Liver (tissue), 8 donors: ENCODE measurements at regions not wholly inside any gene's neighbourhood (a gene's known extent, or its start where the extent isn't known, plus 50 kb on each side); places are given as distances from the start of the nearest gene placed in this dataset.

Experiments
- DNase-seq: peaks from one replicate; pipeline ENCODE4 v3.0.0-alpha.2; 2017; ENCODE audit warnings: low spot score
- H3K27ac ChIP-seq, 2 donors: one replicate each; pipeline ENCODE4 v1.7.0; 2013; ENCODE audit warnings: inconsistent platforms in 2 of 2, low read length in 2 of 2, control low read depth in 1 of 2, low read depth in 1 of 2, mild to moderate bottlenecking in 1 of 2
- H3K27me3 ChIP-seq, 4 donors: one replicate each; pipeline versions ENCODE4 v1.6.1 to v1.7.0; 2013; ENCODE audit warnings: low read length in 3 of 4, inconsistent platforms in 1 of 4, mild to moderate bottlenecking in 1 of 4, moderate library complexity in 1 of 4; ENCODE audit not compliant: control insufficient read depth in 4 of 4, insufficient read depth in 4 of 4
- H3K36me3 ChIP-seq, 4 donors: one replicate each; pipeline versions ENCODE4 v1.6.1 to v1.7.0; 2013; ENCODE audit warnings: low read length in 3 of 4, mild to moderate bottlenecking in 3 of 4, low read depth in 1 of 4, moderate library complexity in 1 of 4; ENCODE audit not compliant: control insufficient read depth in 4 of 4, insufficient read depth in 3 of 4
- H3K4me1 ChIP-seq, 4 donors: one replicate each; pipeline versions ENCODE4 v1.6.1 to v1.7.0; 2013; ENCODE audit warnings: low read length in 3 of 4, mild to moderate bottlenecking in 3 of 4, moderate library complexity in 1 of 4; ENCODE audit not compliant: control insufficient read depth in 4 of 4, insufficient read depth in 4 of 4
- H3K4me3 ChIP-seq, 3 donors: one replicate each; pipeline versions ENCODE4 v1.6.1 to v1.7.0; 2013; ENCODE audit warnings: low read length in 3 of 3, control low read depth in 1 of 3, low read depth in 1 of 3, mild to moderate bottlenecking in 1 of 3
- H3K9ac ChIP-seq, 2 donors: one replicate each; pipeline ENCODE4 v1.7.0; 2013; ENCODE audit warnings: low read length in 2 of 2, mild to moderate bottlenecking in 2 of 2, moderate library complexity in 2 of 2, control low read depth in 1 of 2, low read depth in 1 of 2
- H3K9me3 ChIP-seq, 4 donors: one replicate each; pipeline versions ENCODE4 v1.6.1 to v1.7.0; 2013; ENCODE audit warnings: low read length in 3 of 4; ENCODE audit not compliant: control insufficient read depth in 4 of 4
- CTCF ChIP-seq: fragments of 150-350 bp; IDR thresholded peaks from 2 replicates; pipeline ENCODE4 v1.5.1; 2017; ENCODE audit warnings: improper control_type of control experiment, low read depth, low read length; ENCODE audit not compliant: missing input control
- EGR1 ChIP-seq, 2 donors: IDR thresholded peaks; 2 replicates each; pipeline ENCODE4 v1.6.1; 2016 to 2018; ENCODE audit warnings: antibody characterized with exemption in 2 of 2, low read depth in 2 of 2
- FOXA1 ChIP-seq: IDR thresholded peaks from 2 replicates; pipeline ENCODE4 v1.6.1; 2016; ENCODE audit warnings: antibody characterized with exemption
- FOXA2 ChIP-seq: IDR thresholded peaks from 2 replicates; pipeline ENCODE4 v1.6.1; 2016; ENCODE audit warnings: antibody characterized with exemption
- GABPA ChIP-seq, 2 donors: IDR thresholded peaks in 1 of 2; conservative IDR thresholded peaks in 1 of 2; 2 replicates each; pipeline ENCODE4 v1.6.1; 2016; ENCODE audit warnings: antibody characterized with exemption in 2 of 2, mild to moderate bottlenecking in 1 of 2, moderate library complexity in 1 of 2
- HNF4A ChIP-seq, 2 donors: conservative IDR thresholded peaks; 2 replicates each; pipeline ENCODE4 v1.6.1; 2016; ENCODE audit warnings: antibody characterized with exemption in 2 of 2, mild to moderate bottlenecking in 2 of 2
- HNF4G ChIP-seq: IDR thresholded peaks from 2 replicates; pipeline ENCODE4 v1.6.1; 2016; ENCODE audit warnings: antibody characterized with exemption
- JUND ChIP-seq, 2 donors: IDR thresholded peaks; 2 replicates each; pipeline ENCODE4 v1.6.1; 2016; ENCODE audit warnings: antibody characterized with exemption in 2 of 2
- RAD21 ChIP-seq, 2 donors: IDR thresholded peaks; 2 replicates each; pipeline ENCODE4 v1.6.1; 2016; ENCODE audit warnings: antibody characterized with exemption in 2 of 2, mild to moderate bottlenecking in 2 of 2
- REST ChIP-seq: IDR thresholded peaks from 2 replicates; pipeline ENCODE4 v1.6.1; 2016; ENCODE audit warnings: antibody characterized with exemption, mild to moderate bottlenecking
- RXRA ChIP-seq, 2 donors: IDR thresholded peaks; 2 replicates each; pipeline ENCODE4 v1.6.1; 2017 to 2018; ENCODE audit warnings: antibody characterized with exemption in 2 of 2, mild to moderate bottlenecking in 1 of 2
- SP1 ChIP-seq: IDR thresholded peaks from 2 replicates; pipeline ENCODE4 v1.6.1; 2018; ENCODE audit warnings: antibody characterized with exemption, mild to moderate bottlenecking
- YY1 ChIP-seq: IDR thresholded peaks from 2 replicates; pipeline ENCODE4 v1.6.1; 2016; ENCODE audit warnings: antibody characterized with exemption, mild to moderate bottlenecking
- ZBTB33 ChIP-seq: IDR thresholded peaks from 2 replicates; pipeline ENCODE4 v1.6.1; 2016; ENCODE audit warnings: antibody characterized with exemption
- WGBS: extraction: QIAGEN DNeasy Blood & Tissue Kit; methylation state at CpG from one replicate; pipeline ENCODE4 v1.1.7; 2013; 5-methylcytosine and 5-hydroxymethylcytosine counted together
- TF ChIP-seq, protein P1 (sequence below): IDR thresholded peaks from 2 replicates; pipeline ENCODE4 v1.6.1; 2016; ENCODE audit warnings: antibody characterized with exemption
- TF ChIP-seq, protein P2 (sequence below): IDR thresholded peaks from 2 replicates; pipeline ENCODE4 v1.6.1; 2016; ENCODE audit warnings: antibody characterized with exemption
- donor health status: healthy.
- donor health status: healthy.
- donor health status: healthy.
- donor health status: healthy.
- donor health status: healthy.

DNA sequence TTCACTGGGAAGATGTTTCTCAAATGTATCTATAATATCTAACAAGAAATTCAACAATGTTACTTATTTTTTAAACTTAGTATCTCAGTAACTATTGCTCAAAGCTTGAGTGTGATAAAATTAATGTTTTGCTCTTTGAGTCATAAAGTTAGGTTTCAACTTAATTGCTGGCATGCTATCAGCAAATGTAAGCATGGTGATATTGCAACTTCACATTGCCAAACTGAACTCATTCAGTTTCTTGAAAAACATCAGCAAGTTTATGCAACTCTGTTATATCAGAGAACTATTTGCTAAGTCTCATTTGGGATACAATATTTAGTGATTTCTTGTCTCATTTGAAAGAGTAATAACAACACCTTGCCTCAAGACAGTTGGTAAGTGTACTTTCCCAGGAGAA is 91.2 kb upstream of the KLF3 start:
- Histone ChIP-seq H3K27me3 (no peaks in the 10 kb centered on the region), H3K9me3 (no peaks in the 10 kb centered on the region), H3K4me3 (no peak overlapping the region), H3K4me1 (peaks cover 0 to 13% (median 12%) of the 10 kb centered on the region in 4 donors), H3K27ac (no peak overlapping the region), H3K36me3 (no peaks in the 10 kb centered on the region), H3K9ac (no peak overlapping the region)
- DNase-seq = no peak
- no peak for TF ChIP-seq RXRA (IDR thresholded peaks at IDR 0.05)
- no peak for TF ChIP-seq FOXA1
- TF ChIP-seq ZBTB33 = no peak
- TF ChIP-seq RAD21 (IDR thresholded peaks at IDR 0.05) = no peak

DNA sequence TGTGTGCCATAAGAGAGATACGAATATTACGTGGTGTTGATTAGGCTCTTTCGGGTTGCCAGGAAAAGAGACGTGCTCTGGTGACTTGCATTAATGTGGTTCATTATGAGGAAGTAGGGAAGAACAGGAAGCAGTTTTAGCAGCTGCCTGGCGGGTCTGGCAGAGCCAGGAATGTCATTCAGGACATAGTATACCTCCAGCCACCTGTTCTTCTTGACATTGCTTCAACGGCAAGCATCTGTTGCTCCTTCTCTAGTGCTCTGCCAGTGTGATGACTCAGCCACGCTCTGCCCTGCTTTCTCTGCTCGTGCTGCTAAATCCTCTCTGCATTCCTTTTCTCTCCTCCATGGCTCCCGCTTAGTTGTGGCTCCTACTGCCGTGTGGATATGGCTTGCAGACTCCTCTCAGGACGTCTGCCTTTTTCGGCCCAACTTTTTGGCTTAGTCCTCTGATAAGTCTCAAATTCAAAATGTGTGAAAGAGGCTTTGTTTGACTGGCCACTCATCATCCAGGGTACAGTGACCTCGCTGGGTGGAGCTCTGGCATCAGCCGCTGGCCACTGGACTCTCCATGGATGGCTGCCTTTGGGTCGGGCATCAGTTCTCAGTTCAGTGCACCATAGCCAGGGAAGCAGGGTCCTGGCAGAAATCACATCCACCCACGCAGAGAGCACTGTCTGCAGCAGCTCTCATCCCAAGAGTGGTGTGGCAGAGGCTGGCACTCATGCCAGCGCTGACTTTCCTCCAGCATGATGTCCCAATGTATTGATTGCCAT is 89.3 kb upstream of the KLF3 start:
- no peak overlapping the region for H3K9ac ChIP-seq
- H3K36me3 ChIP-seq = no peaks in the 10 kb centered on the region
- peak overlapping the region in 1 of 2 donors; percentile 27 for H3K27ac ChIP-seq
- peak in 1 of 2 donors; percentile 79 for TF ChIP-seq HNF4A (conservative IDR thresholded peaks at IDR 0.05)
- TF ChIP-seq SP1 = no peak
- TF ChIP-seq CTCF = no peak
- TF ChIP-seq, protein P1, sequence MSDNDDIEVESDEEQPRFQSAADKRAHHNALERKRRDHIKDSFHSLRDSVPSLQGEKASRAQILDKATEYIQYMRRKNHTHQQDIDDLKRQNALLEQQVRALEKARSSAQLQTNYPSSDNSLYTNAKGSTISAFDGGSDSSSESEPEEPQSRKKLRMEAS = peak; percentile 66
- TF ChIP-seq RXRA (IDR thresholded peaks at IDR 0.05) = peak in 1 of 2 donors; percentile 96
- peak in 1 of 2 donors; percentile 9 for TF ChIP-seq GABPA (IDR thresholded peaks at IDR 0.05 in 1 of 2, conservative IDR thresholded peaks at IDR 0.05 in 1 of 2)
- peak; percentile 68 for TF ChIP-seq ZBTB33
- TF ChIP-seq, protein P2, sequence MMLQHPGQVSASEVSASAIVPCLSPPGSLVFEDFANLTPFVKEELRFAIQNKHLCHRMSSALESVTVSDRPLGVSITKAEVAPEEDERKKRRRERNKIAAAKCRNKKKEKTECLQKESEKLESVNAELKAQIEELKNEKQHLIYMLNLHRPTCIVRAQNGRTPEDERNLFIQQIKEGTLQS = no peak
- TF ChIP-seq JUND (IDR thresholded peaks at IDR 0.05) = peak in 1 of 2 donors; percentile 38
- TF ChIP-seq RAD21 (IDR thresholded peaks at IDR 0.05) = peak; percentile 4 to 60
- TF ChIP-seq FOXA2 = peak; percentile 55
- TF ChIP-seq YY1 = peak; percentile 92
- no peak for TF ChIP-seq HNF4G
- TF ChIP-seq REST = no peak
- peak; percentile 65 to 100 for TF ChIP-seq EGR1 (IDR thresholded peaks at IDR 0.05; ENCODE audit: low read depth in 2 of 2)
- no peaks in the 10 kb centered on the region for H3K27me3 ChIP-seq
- no peak overlapping the region for H3K4me3 ChIP-seq
- H3K4me1 ChIP-seq = peaks cover 0 to 13% (median 12%) of the 10 kb centered on the region in 4 donors
- 47% methylated on average over 17 of the region's 17 CpGs for WGBS
- no peak for DNase-seq
- H3K9me3 ChIP-seq = no peaks in the 10 kb centered on the region
